ENCODE measurements at regions not wholly inside any gene's neighbourhood (a gene's known extent, or its start where the extent isn't known, plus 50 kb on each side); places are given as distances from the start of the nearest gene placed in this dataset.
"Not testable (repeated sequence)": the region's sequence is repeated elsewhere in the genome, so short reads cannot be mapped to it uniquely, and the experiment has no call there.

GRCh38 chr14:34381304-34381703, 80.7 kb downstream of the SPTSSA start:
- DNase-seq (ENCODE audit: low read depth in 2 of 3, low spot score in 1 of 3): not testable (repeated sequence)

DNA sequence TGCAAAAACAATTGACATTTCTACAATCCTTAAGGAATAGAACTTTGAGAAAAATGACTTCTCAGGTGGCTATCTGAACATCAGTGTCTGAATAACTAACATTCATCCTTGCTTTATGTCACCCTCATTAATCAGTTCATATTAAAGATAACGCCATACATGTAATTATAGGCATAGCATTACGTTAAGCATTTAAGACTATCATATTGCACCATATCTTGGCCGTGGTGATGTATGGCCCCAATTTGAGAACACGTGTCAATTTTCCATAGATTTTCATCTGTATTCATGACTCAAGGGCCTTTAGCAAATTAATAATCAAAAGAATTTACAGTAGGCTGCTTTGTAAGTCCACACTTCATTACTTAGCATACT, 81.6 kb downstream of the SPTSSA start:
- no peak for DNase-seq (ENCODE audit: low read depth in 2 of 3, low spot score in 1 of 3)

DNA sequence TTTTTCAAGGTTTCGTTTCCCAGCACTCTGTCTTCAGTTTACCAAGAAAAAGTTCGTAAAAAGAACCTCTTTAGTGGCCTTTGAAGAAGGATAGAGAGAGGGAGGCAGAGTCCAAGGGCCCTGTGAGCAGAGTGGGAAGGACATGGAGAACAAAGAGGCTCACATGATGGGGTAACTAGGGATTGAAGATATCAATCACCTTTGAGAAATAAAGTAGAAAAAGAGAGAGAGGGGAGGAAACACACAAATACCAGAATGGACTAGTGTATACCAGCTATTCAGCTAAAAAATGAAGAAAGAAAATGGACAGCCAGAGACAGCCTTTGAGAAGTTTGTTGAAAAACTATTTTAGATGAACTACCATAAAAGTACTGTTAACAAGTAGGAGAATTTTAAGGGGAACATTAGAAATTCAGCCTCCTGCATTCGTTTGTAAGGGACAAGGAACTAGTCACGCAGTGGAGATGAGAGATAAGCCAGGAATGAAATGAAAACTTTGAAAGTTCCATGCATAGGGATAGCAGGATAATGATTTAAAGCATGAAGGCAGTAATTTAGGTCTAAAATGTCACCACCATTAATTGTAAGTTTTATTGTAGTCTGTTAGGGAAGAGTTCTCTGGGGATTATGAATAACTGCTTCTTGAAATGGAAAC, 82.1 kb downstream of the SPTSSA start:
- no peak for DNase-seq (ENCODE audit: low read depth in 2 of 3, low spot score in 1 of 3)

DNA sequence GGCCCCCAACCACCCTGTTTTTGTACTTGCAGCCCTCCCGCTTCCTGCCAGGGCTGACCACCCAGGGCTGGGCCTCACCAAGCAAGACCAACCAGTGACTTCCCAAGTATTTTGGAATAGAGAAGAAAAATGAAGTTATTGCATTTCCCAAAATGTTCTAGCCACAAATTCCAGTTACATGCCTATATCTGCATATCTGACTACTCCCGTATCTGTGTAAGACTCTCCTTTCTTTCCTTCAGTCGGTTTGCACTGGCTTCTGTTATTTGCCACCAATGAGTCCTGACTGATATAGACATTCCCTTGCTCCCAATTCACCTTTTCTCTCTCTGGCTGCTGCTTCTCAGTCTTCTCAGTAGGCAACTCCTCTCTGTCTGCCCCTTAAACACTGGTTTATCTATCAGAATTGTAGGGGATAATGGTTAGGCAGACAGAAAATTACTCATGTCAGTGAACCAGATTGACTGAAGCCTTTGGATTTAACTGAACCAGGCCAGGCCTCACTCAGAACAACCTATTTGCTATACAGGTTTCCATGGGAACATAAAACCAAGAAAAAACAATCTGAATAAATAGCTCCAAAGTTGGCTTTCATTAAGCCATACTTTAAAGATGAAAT, 85.3 kb downstream of the SPTSSA start:
- no peak for DNase-seq (ENCODE audit: low read depth in 2 of 3, low spot score in 1 of 3)

DNA sequence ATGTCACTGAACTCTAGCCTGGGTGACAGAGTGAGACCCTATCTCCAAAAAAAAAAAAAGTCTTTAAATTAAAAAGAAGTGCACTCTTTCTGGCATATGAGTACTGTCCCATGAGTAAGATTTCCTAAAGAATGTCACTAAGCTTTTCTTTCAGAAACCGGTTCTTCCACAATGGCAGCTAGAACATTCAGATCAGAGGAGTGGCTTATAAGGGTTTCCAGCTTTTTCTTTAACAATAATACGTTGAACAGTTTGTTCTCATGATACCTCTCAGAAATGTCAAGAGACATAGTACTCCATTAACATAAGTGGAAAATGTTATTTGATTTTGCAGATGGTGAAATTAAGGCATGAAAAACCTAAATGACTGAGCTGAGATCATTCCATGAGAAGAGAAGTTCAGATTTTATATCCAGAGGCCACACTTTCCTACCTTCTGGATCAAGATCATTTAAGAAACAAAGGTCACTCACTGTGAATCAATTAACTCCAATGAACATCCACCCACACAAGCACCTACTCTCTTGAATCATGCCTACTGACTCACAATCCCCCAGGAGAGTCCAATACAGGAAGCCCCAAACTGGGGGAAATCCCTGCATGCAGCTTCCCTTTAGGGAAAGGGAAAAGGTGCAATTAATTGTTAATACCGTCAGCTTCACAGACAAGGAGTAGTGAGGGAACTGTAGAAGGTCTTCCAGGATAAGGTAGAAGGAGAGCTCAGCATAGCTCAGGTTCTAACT, 86.9 kb downstream of the SPTSSA start:
- no peak for DNase-seq (ENCODE audit: low read depth in 2 of 3, low spot score in 1 of 3)

- DNase-seq (ENCODE audit: low read depth in 2 of 3, low spot score in 1 of 3): no peak
These were observed 88.8 kb downstream of the SPTSSA start for GRCh38 chr14:34373191-34373590.

DNA sequence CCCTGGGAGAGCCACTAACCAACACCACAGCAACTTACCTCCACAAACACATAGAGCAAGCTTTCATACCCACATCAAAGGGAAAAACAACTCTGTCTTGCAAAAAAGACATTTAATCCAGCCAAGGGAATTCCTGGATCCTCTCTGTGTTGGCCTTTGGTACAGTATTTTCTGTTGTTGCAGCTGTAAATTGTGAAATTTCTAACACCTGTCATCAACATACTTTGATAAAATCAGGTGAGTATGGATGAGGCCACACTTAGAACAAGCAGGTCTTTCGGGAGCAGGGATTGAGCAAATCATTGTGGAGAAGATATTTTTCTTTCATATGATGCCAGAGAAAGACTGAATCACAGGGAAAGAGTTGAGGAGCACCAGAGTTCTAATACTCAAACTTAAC, 89.3 kb downstream of the SPTSSA start:
- no peak for DNase-seq (ENCODE audit: low read depth in 2 of 3, low spot score in 1 of 3)

DNA sequence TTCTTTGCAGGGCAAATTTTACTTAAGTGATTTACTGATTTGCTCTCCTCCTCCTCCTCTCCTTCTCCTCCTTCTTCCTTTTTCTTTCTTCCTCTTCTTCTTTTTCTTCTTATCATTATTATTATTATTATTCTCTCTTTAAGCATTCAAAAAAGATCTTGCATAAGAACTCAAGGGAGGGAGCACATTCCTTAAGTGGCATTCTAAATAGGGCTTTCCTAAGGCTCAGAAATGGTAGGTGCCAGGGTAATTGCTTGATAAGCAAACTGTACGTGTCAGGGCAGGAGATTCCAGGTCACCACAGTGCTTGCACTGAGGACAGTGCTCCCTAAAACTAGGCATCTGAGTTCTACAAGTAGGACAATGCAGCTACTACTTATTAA, 92.4 kb downstream of the SPTSSA start:
- DNase-seq (ENCODE audit: low read depth in 2 of 3, low spot score in 1 of 3): no peak

GRCh38 chr14:34368971-34369647, 92.9 kb downstream of the SPTSSA start:
- no peak for DNase-seq (ENCODE audit: low read depth in 2 of 3, low spot score in 1 of 3)

DNA sequence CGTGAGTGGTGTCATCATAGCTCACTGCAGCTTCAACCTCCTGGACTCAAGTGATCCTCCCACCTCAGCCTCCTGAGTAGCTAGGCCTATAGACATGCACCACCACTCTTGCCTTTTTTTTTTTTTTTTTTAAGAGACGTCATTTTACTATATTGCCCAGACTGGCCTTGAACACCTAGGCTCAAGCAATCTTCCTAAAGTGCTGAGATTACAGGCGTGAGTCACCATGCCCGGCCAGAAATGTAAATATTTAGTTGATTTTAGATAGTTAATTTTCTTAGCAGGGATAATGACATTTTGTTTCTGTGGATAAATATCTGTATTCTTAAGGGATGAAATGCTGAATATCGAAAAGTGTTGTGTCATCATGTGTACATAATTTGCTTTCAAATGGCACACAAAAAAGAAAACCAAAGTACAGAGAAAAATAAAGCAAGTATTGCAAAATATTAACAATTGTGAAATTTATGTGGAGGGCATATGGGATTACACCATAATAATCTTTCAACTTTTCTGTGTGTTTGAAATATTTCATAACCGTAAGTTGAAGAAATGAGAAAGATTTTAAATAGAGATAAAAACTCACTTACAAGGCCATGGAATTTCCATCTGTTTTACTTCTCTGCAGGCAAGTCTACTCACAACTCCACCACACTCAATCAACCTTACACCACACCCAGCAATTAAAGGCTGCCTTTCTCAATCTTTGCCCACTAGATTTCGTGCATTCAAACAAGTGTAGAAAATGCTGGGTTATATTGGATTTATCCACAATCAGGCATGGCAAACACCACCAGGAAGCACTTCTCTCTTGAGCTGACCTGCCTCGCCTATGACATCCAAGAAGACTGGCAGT, 93.7 kb downstream of the SPTSSA start:
- no peak for DNase-seq (ENCODE audit: low read depth in 2 of 3, low spot score in 1 of 3)

- no peak for DNase-seq (ENCODE audit: low read depth in 2 of 3, low spot score in 1 of 3)
These were observed 96.6 kb downstream of the SPTSSA start for GRCh38 chr14:34365309-34365915.

- DNase-seq (ENCODE audit: low read depth in 2 of 3, low spot score in 1 of 3): no peak
These were observed 97.8 kb downstream of the SPTSSA start for GRCh38 chr14:34364201-34364600.

DNA sequence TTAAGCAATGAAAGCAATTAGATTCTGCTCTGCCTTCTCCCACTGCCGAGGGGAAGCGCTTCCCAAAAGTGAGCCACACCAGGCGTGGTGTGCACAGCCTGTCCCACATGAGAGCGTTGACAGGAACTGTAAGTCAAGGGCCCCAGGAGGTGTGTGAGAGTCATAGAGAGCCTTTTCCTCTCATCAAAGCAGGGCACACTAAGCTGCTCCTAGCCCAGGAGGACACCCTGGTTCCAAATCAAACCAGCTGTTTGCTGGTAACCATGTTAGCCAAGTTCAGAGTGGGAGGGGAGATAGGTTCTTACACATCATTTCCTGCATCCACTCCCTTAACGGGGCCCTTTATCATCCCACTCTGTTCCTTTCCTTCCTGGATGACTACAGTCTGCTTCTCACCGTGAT, 98.3 kb downstream of the SPTSSA start:
- no peak for DNase-seq (ENCODE audit: low read depth in 2 of 3, low spot score in 1 of 3)

GRCh38 chr14:34362641-34363251, 99.3 kb downstream of the SPTSSA start:
- no peak for DNase-seq (ENCODE audit: low read depth in 2 of 3, low spot score in 1 of 3)

- no peak for DNase-seq (ENCODE audit: low read depth in 2 of 3, low spot score in 1 of 3)
These were observed 100.5 kb downstream of the SPTSSA start for GRCh38 chr14:34361504-34362011.

DNA sequence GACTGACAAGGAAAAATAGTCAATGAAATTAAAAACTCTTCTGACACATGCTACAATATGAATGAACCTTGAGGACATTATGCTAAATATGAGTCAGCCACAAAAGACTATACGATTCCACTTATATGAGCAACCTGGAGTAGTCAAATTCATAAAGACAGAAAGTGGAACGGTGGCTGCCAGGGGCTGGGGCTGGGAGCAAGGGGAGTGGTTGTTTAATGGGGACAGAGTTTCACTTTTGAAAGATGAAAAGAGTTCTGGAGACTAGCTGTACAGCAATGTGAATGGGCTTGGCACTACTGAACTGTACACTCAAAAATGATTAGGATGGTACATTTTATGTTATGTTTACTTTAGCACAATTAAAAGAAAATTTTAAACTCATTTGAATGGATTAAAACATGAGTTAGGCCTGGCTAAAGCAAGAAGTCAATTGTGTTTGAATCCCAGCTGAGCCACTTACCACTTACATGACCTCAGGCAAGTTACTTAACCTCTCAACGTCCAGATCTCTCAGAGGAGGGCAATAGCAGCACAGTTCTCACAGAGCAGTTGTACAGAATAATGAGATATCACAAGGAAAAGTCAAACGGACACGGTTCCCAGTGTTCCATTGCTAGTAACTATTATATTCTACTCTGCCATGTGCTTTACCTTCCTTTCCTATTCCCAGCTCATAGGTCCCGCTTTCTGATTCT, 102.5 kb downstream of the SPTSSA start:
- DNase-seq (ENCODE audit: low read depth in 2 of 3, low spot score in 1 of 3): no peak

GRCh38 chr14:34356264-34356654, 105.8 kb downstream of the SPTSSA start:
- no peak for DNase-seq (ENCODE audit: low read depth in 2 of 3, low spot score in 1 of 3)

GRCh38 chr14:34355584-34356263, 106.3 kb downstream of the SPTSSA start:
- no peak for DNase-seq (ENCODE audit: low read depth in 2 of 3, low spot score in 1 of 3)

DNA sequence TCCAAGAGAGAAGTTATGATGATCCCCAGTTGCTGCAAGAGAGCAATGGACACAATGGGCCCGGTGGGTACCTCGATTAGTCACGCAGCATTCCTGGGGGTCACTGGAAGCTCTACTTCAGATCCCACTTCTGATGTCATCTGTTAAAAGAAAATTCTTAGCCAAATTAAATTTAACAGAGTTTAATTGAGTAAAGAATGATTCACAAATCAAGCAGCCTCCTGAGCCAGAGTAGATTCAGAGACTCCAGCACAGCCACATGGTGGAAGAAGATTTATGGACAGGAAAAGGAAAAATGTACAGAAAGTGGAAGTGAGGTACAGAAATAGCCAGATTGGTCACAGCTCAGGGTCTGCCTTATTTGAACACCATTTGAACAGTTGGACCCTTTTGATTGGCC, 107.5 kb downstream of the SPTSSA start:
- DNase-seq (ENCODE audit: low read depth in 2 of 3, low spot score in 1 of 3): no peak

Measured in stimulated activated CD4-positive, alpha-beta T cell treated with anti-CD3 and anti-CD28 coated beads, Interleukin-12 subunit alpha, Interleukin-12 subunit beta, amount 100 ng/mL, for 48 hours (primary cell).